ENCODE measurements at regions not wholly inside any gene's neighbourhood (a gene's known extent, or its start where the extent isn't known, plus 50 kb on each side); places are given as distances from the start of the nearest gene placed in this dataset.

DNA sequence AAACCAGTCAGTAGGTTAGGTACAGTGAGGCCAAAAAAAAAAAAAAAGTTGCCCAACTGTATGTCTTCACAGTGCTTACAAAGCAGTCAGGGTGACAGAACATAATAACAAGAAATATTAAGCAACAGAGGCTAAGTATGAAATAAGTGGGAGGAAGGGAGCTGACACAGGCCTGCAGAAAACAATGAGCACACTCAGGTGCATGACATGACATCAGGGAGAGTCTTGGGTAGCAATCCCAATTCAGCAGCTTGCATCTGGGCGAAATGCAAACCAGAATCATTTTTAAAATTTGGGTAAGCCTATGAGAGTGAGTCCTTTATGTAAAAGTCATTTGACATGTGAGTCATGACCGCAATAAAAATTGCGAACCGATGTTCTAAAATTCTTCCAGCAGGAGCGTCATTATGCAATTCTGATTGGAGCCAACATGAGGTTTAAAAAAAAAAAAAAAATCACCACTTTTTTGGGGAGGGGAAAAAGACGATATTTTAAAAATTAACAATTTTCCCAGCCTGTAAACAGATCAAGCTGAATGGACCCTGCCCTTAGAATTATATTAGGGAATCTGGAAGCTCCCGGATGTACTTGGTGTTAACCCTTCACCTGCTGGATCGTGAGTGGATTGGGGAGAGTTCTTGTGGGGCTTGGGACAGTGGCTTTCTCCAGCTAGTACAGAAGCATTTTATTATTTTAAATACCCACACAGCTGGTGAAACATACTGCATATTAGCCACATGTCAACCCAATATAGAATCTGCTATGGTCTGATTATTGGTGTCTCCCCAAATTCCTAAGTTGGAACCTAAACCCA lies 127.9 kb downstream of the NPIPB5 start:
- H3K79me2 ChIP-seq (replicated peaks; ENCODE audit: insufficient read depth): no peaks in the 10 kb centered on the region
- ATAC-seq (no peak), DNase-seq (ENCODE audit: low spot score) (no peak)
- H3K36me3 Mint-ChIP-seq (ENCODE audit: low read depth): no peaks in the 10 kb centered on the region
- H2AFZ ChIP-seq: no peak overlapping the region
- H3K4me2 ChIP-seq: no peak overlapping the region
- H3K27ac ChIP-seq (ENCODE audit: low read depth): no peak overlapping the region
- peaks cover 3% of the 10 kb centered on the region; the same call in 1 of the 3 replicates for H3K9me3 Mint-ChIP-seq
- H4K20me1 ChIP-seq (replicated peaks; ENCODE audit: insufficient read depth): no peaks in the 10 kb centered on the region
- TF ChIP-seq CREB1 (CRISPR knock-in tag; IDR thresholded peaks at IDR 0.05; ENCODE audit: low read depth) (no peak), JUNB (IDR thresholded peaks at IDR 0.05; ENCODE audit: unreplicated experiment) (no peak)
- H3K4me1 ChIP-seq (ENCODE audit: insufficient read depth): peaks cover 58% of the 10 kb centered on the region
- H3F3A ChIP-seq (replicated peaks; ENCODE audit: low read depth): peaks cover 26% of the 10 kb centered on the region
- H3K27ac Mint-ChIP-seq: no peak overlapping the region
- no peaks in the 10 kb centered on the region; the same call in 1 of the 2 replicates for H3K9me2 ChIP-seq (ENCODE audit: insufficient read depth)
- H3K4me1 Mint-ChIP-seq: peaks cover 25% of the 10 kb centered on the region
- no peaks in the 10 kb centered on the region for H3K36me3 ChIP-seq (ENCODE audit: insufficient read depth)
- H3K4me3 ChIP-seq: no peak overlapping the region
- H3K27me3 Mint-ChIP-seq (ENCODE audit: insufficient read depth, low read depth, poor library complexity): peaks cover 2% of the 10 kb centered on the region
- no peaks in the 10 kb centered on the region for H3K27me3 ChIP-seq (ENCODE audit: insufficient read depth)
- no peak overlapping the region for H3K4me3 Mint-ChIP-seq

DNA sequence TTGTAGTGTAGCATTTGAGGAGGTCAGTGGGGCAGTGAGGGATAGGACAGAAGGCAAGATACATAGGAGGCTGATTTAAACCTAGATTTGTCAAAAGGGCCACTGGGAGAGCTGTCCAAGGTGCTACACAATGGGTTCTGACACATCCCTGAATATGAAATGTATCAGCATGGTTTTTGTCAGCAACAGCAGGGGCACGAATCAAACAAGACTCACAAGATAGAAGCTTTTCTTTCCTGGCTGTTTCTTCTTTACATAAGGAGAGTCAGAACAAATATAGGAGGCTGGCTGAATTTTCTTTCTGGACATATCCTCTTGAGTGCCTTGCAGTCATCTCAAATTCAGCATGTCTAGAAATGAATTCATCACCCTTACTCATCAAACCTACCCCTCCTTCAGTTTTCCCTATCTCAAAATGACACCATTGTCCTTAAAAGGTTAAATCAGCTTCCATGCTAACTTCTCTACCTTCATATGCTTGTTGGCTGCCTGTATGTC lies 130.5 kb downstream of the NPIPB5 start:
- H3K27me3 ChIP-seq (ENCODE audit: insufficient read depth): no peaks in the 10 kb centered on the region
- H3K36me3 Mint-ChIP-seq (ENCODE audit: low read depth): no peaks in the 10 kb centered on the region
- H3K4me3 Mint-ChIP-seq: no peak overlapping the region
- TF ChIP-seq ZNF331 (CRISPR knock-in tag; IDR thresholded peaks at IDR 0.05; ENCODE audit: low read depth) (no peak), ZNF114 (CRISPR knock-in tag; IDR thresholded peaks at IDR 0.05) (no peak), POLR2AphosphoS5 (IDR thresholded peaks at IDR 0.05; ENCODE audit: low read depth) (no peak), CREB1 (CRISPR knock-in tag; IDR thresholded peaks at IDR 0.05; ENCODE audit: low read depth) (peak; percentile 38; the same call in 1 of the 2 replicates), NANOG (IDR thresholded peaks at IDR 0.05; ENCODE audit: borderline replicate concordance) (0 out of 2 replicates have a peak, but pooled peaks have one; percentile 14), STAT1 (IDR thresholded peaks at IDR 0.05; ENCODE audit: unreplicated experiment) (no peak), EZH2 (IDR thresholded peaks at IDR 0.05; ENCODE audit: low read depth, unreplicated experiment) (no peak)
- TF ChIP-seq, protein P1, sequence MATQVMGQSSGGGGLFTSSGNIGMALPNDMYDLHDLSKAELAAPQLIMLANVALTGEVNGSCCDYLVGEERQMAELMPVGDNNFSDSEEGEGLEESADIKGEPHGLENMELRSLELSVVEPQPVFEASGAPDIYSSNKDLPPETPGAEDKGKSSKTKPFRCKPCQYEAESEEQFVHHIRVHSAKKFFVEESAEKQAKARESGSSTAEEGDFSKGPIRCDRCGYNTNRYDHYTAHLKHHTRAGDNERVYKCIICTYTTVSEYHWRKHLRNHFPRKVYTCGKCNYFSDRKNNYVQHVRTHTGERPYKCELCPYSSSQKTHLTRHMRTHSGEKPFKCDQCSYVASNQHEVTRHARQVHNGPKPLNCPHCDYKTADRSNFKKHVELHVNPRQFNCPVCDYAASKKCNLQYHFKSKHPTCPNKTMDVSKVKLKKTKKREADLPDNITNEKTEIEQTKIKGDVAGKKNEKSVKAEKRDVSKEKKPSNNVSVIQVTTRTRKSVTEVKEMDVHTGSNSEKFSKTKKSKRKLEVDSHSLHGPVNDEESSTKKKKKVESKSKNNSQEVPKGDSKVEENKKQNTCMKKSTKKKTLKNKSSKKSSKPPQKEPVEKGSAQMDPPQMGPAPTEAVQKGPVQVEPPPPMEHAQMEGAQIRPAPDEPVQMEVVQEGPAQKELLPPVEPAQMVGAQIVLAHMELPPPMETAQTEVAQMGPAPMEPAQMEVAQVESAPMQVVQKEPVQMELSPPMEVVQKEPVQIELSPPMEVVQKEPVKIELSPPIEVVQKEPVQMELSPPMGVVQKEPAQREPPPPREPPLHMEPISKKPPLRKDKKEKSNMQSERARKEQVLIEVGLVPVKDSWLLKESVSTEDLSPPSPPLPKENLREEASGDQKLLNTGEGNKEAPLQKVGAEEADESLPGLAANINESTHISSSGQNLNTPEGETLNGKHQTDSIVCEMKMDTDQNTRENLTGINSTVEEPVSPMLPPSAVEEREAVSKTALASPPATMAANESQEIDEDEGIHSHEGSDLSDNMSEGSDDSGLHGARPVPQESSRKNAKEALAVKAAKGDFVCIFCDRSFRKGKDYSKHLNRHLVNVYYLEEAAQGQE (IDR thresholded peaks at IDR 0.05; ENCODE audit: unreplicated experiment): peak; percentile 95
- TF ChIP-seq, protein P2, sequence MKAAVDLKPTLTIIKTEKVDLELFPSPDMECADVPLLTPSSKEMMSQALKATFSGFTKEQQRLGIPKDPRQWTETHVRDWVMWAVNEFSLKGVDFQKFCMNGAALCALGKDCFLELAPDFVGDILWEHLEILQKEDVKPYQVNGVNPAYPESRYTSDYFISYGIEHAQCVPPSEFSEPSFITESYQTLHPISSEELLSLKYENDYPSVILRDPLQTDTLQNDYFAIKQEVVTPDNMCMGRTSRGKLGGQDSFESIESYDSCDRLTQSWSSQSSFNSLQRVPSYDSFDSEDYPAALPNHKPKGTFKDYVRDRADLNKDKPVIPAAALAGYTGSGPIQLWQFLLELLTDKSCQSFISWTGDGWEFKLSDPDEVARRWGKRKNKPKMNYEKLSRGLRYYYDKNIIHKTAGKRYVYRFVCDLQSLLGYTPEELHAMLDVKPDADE (IDR thresholded peaks at IDR 0.05): no peak
- TF ChIP-seq, protein P3, sequence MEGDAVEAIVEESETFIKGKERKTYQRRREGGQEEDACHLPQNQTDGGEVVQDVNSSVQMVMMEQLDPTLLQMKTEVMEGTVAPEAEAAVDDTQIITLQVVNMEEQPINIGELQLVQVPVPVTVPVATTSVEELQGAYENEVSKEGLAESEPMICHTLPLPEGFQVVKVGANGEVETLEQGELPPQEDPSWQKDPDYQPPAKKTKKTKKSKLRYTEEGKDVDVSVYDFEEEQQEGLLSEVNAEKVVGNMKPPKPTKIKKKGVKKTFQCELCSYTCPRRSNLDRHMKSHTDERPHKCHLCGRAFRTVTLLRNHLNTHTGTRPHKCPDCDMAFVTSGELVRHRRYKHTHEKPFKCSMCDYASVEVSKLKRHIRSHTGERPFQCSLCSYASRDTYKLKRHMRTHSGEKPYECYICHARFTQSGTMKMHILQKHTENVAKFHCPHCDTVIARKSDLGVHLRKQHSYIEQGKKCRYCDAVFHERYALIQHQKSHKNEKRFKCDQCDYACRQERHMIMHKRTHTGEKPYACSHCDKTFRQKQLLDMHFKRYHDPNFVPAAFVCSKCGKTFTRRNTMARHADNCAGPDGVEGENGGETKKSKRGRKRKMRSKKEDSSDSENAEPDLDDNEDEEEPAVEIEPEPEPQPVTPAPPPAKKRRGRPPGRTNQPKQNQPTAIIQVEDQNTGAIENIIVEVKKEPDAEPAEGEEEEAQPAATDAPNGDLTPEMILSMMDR (conservative IDR thresholded peaks at IDR 0.05; ENCODE audit: low read depth in 2 of 2): no peak

More for the DNA sequence above, 130.5 kb downstream of the NPIPB5 start:
- H2AFZ ChIP-seq: no peak overlapping the region
- H3F3A ChIP-seq (replicated peaks; ENCODE audit: low read depth): peaks cover 13% of the 10 kb centered on the region
- no peak overlapping the region for H3K4me3 ChIP-seq
- H3K27me3 Mint-ChIP-seq (ENCODE audit: insufficient read depth, low read depth, poor library complexity): no peaks in the 10 kb centered on the region
- ATAC-seq (peak; percentile 80), DNase-seq (ENCODE audit: low spot score) (peak; percentile 82)
- no peaks in the 10 kb centered on the region for H3K9me3 Mint-ChIP-seq
- H3K4me1 ChIP-seq (ENCODE audit: insufficient read depth): peaks cover 42% of the 10 kb centered on the region
- no peak overlapping the region for H3K27ac Mint-ChIP-seq
- peaks cover under 1% of the 10 kb centered on the region; the same call in 1 of the 3 replicates for H3K4me1 Mint-ChIP-seq
- no peaks in the 10 kb centered on the region for H4K20me1 ChIP-seq (replicated peaks; ENCODE audit: insufficient read depth)
- H3K36me3 ChIP-seq (ENCODE audit: insufficient read depth): no peaks in the 10 kb centered on the region
- no peaks in the 10 kb centered on the region; the same call in 1 of the 2 replicates for H3K9me2 ChIP-seq (ENCODE audit: insufficient read depth)
- no peak overlapping the region for H3K27ac ChIP-seq (ENCODE audit: low read depth)
- no peaks in the 10 kb centered on the region for H3K79me2 ChIP-seq (replicated peaks; ENCODE audit: insufficient read depth)
- peak overlapping the region; percentile 23; the same call in 1 of the 2 replicates for H3K4me2 ChIP-seq
